SK-N-SH (cell line): ENCODE measurements at regions not wholly inside any gene's neighbourhood (a gene's known extent, or its start where the extent isn't known, plus 50 kb on each side); places are given as distances from the start of the nearest gene placed in this dataset.

Source experiments
- CTCF ChIP-seq: fragments of 200-600 bp; sonication (generic); IDR thresholded peaks from 2 replicates; pipeline ENCODE4 v1.6.1; 2017; ENCODE audit warnings: antibody characterized with exemption, mild to moderate bottlenecking, moderate library complexity
- MXI1 ChIP-seq: IDR thresholded peaks from 2 replicates; pipeline ENCODE4 v1.6.1; 2012; ENCODE audit warnings: mild to moderate bottlenecking, low read depth, low read length, improper control_type of control experiment
- RCOR1 ChIP-seq: fragments of 150-350 bp; IDR thresholded peaks from 2 replicates; pipeline ENCODE4 v1.6.1; 2017; ENCODE audit warnings: antibody characterized with exemption, low read length

- no peak for TF ChIP-seq CTCF
- no peak for TF ChIP-seq MXI1
- TF ChIP-seq RCOR1, result no peak
Measured at GRCh38 chr3:20736287-20736852, 550.4 kb upstream of the SGO1 start.
